Cardiac muscle cell (in vitro differentiated cells and primary cell): ENCODE measurements at regions not wholly inside any gene's neighbourhood (a gene's known extent, or its start where the extent isn't known, plus 50 kb on each side); places are given as distances from the start of the nearest gene placed in this dataset.

Source experiments
- DNase-seq, 2 donors: peaks; one replicate each; pipeline versions ENCODE4 v3.0.0 to v3.0.0-alpha.2; 2010 to 2017; ENCODE audit warnings: low read depth in 1 of 2, low spot score in 1 of 2
- H3K27ac ChIP-seq: fragments of 200-600 bp; sonication (generic); 2 replicates; pipeline ENCODE4 v1.5.1; 2016
- H3K27me3 ChIP-seq: fragments of 200-600 bp; sonication (generic); 2 replicates; pipeline ENCODE4 v1.6.0; 2016; ENCODE audit warnings: control low read depth
- H3K36me3 ChIP-seq: fragments of 200-600 bp; sonication (generic); 2 replicates; pipeline ENCODE4 v1.5.1; 2016; ENCODE audit warnings: control low read depth
- H3K4me1 ChIP-seq: fragments of 200-600 bp; sonication (generic); 2 replicates; pipeline ENCODE4 v1.8.1; 2017; ENCODE audit warnings: low read depth, mild to moderate bottlenecking, mixed run types
- H3K4me3 ChIP-seq: fragments of 200-600 bp; sonication (generic); 2 replicates; pipeline ENCODE4 v1.5.1; 2016; ENCODE audit warnings: mild to moderate bottlenecking
- H3K9me3 ChIP-seq: fragments of 200-600 bp; sonication (generic); 2 replicates; pipeline ENCODE4 v1.5.1; 2017; ENCODE audit warnings: low read depth, mild to moderate bottlenecking, control low read depth
- CTCF ChIP-seq: IDR thresholded peaks from 2 replicates; pipeline ENCODE4 v1.5.1; 2012; ENCODE audit warnings: low read depth, mild to moderate bottlenecking, low read length

GRCh38 chr4:189769131-189769530 is 171.5 kb upstream of the FRG1 start:
- Histone ChIP-seq H3K27me3 (no peaks in the 10 kb centered on the region), H3K9me3 (no peaks in the 10 kb centered on the region), H3K4me3 (no peak overlapping the region), H3K27ac (no peak overlapping the region), H3K4me1 (no peaks in the 10 kb centered on the region), H3K36me3 (no peaks in the 10 kb centered on the region)
- DNase-seq: no peak
- no peak for TF ChIP-seq CTCF

DNA sequence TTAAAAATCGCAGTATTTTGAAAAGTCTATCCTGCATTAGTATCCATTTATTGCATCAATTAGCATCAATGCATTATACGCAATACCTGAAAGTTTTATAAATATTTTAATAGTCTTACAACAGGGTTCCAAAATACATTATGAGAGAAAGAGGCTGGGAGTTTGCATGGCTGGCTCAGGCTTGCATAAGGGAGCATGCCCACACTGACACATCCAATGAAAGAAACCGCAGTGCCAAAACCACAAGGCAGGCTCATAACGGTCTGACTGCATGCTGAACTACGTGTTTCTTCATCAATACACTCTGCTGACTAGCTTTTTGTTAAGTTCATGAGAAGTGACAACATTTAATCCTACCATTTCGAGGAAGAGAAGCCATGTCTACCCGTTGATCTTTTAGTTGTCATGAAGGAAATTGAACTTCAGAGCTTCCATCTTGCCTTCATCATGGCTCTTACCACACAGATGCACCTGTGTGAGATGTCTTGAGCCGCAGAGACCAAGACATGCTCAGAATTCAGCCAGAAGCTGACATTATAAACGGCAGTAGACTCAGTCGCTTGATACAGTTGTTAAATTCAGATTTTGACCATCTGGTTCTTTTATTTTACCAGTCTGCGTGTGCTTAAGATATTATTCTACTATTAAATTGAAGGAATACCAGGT is 168.8 kb upstream of the FRG1 start:
- H3K4me1 ChIP-seq: no peaks in the 10 kb centered on the region
- no peak for TF ChIP-seq CTCF
- no peak for DNase-seq
- no peaks in the 10 kb centered on the region for H3K9me3 ChIP-seq
- H3K27me3 ChIP-seq: no peaks in the 10 kb centered on the region
- H3K36me3 ChIP-seq: no peaks in the 10 kb centered on the region
- H3K27ac ChIP-seq: no peak overlapping the region
- no peak overlapping the region for H3K4me3 ChIP-seq

GRCh38 chr4:189773909-189774308 is 166.8 kb upstream of the FRG1 start:
- Histone ChIP-seq H3K9me3 (no peaks in the 10 kb centered on the region), H3K36me3 (no peaks in the 10 kb centered on the region), H3K27me3 (no peaks in the 10 kb centered on the region), H3K4me3 (no peak overlapping the region), H3K27ac (no peak overlapping the region), H3K4me1 (no peaks in the 10 kb centered on the region)
- TF ChIP-seq CTCF: no peak
- peak in 1 of 2 donors; percentile 10 for DNase-seq

DNA sequence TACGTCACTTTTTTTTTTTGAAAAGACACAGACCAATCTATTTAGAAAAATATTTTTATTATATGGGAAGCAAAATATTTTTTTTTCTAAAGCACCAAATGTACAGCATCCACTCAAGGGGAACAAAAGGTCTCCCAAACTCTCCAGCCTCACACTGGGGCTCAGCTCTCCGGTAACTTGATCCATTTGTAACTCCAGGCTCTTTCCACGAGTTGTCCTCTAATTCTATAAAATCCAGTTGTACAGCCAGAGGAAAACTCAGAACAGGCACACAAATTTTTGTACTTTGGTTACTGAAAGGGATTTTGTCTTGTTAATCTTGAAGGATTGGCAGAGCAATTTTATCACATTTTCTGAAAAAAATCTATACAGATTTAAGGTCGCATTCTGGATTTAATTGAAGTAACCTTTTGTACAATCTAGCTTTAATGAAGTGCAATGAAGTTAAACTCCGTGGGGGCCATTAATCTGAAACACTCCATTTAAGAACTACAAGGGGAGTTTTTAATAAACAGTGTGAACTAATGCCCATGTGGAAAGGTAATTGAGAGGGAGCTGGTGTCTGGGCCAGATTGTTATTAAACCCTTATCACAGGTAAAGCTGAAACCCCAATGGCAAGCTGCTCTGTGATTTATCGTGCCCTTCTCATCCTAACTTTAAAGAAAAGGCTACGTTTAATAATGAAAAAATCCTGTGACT is 161.2 kb upstream of the FRG1 start:
- Histone ChIP-seq H3K27me3 (no peaks in the 10 kb centered on the region), H3K9me3 (no peaks in the 10 kb centered on the region), H3K4me3 (no peak overlapping the region), H3K36me3 (no peaks in the 10 kb centered on the region), H3K27ac (no peak overlapping the region), H3K4me1 (no peaks in the 10 kb centered on the region)
- no peak for TF ChIP-seq CTCF
- DNase-seq: no peak

DNA sequence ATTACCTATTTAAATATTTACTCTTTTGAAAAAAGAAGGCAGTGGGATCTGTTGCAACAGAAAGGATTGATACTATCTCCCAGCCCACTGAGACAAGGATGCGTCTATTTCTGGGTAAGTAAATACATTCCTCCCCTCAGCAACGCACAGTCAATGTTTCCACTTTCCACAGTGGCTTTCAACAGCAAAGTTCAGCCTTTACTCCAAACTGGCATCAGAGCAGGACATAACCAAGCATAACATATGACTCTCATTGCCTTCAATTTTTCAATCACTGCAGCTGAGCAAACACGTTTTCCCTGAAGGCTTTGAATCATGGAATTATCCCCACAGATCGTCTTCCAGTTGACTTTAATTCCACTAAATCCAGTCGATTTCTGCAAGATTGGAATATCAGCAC is 160.3 kb upstream of the FRG1 start:
- TF ChIP-seq CTCF: no peak
- no peak overlapping the region for H3K4me3 ChIP-seq
- no peak for DNase-seq
- H3K9me3 ChIP-seq: no peaks in the 10 kb centered on the region
- H3K4me1 ChIP-seq: no peaks in the 10 kb centered on the region
- no peak overlapping the region for H3K27ac ChIP-seq
- no peaks in the 10 kb centered on the region for H3K36me3 ChIP-seq
- H3K27me3 ChIP-seq: no peaks in the 10 kb centered on the region
